MM.1S (cell line): ENCODE measurements at regions not wholly inside any gene's neighbourhood (a gene's known extent, or its start where the extent isn't known, plus 50 kb on each side); places are given as distances from the start of the nearest gene placed in this dataset.

ENCODE experiments used
- DNase-seq: peaks from one replicate; pipeline ENCODE4 v3.0.0-alpha.2; 2015
- H2AFZ ChIP-seq: fragments of 300-600 bp; sonication (generic); 2 replicates; pipeline ENCODE4 v1.6.0; 2016; ENCODE audit warnings: antibody characterized with exemption, low read length
- H3F3A ChIP-seq: fragments of 300-600 bp; sonication (generic); 2 replicates; pipeline ENCODE4 v1.6.1; 2016; ENCODE audit warnings: mild to moderate bottlenecking, antibody characterized with exemption, low read length, moderate library complexity, mixed read lengths; ENCODE audit not compliant: insufficient read depth
- H3K27ac ChIP-seq: fragments of 300-600 bp; sonication (generic); 2 replicates; pipeline ENCODE4 v1.5.1; 2016; ENCODE audit warnings: mild to moderate bottlenecking, low read length
- H3K27me3 ChIP-seq: fragments of 300-600 bp; sonication (generic); replicated peaks from 2 replicates; pipeline ENCODE4 v1.6.0; 2016; ENCODE audit warnings: low read length; ENCODE audit not compliant: insufficient read depth
- H3K36me3 ChIP-seq: fragments of 300-600 bp; sonication (generic); replicated peaks from 2 replicates; pipeline ENCODE4 v1.6.1; 2016; ENCODE audit warnings: mild to moderate bottlenecking, low read length, mixed read lengths; ENCODE audit not compliant: insufficient read depth
- H3K4me1 ChIP-seq: fragments of 300-600 bp; sonication (generic); 2 replicates; pipeline ENCODE4 v1.6.1; 2016; ENCODE audit warnings: low read length, mixed read lengths
- H3K4me2 ChIP-seq: fragments of 300-600 bp; sonication (generic); 2 replicates; pipeline ENCODE4 v1.6.0; 2016; ENCODE audit warnings: low read depth, low read length
- H3K4me3 ChIP-seq: fragments of 300-600 bp; sonication (generic); 2 replicates; pipeline ENCODE4 v1.5.1; 2016; ENCODE audit warnings: low read length, mixed read lengths
- H3K79me2 ChIP-seq: fragments of 300-600 bp; sonication (generic); 2 replicates; pipeline ENCODE4 v1.6.1; 2016; ENCODE audit warnings: mixed run types, low read length, mixed read lengths
- H3K9ac ChIP-seq: fragments of 300-600 bp; sonication (generic); 2 replicates; pipeline ENCODE4 v1.6.1; 2016; ENCODE audit warnings: low read length, mixed read lengths
- H3K9me2 ChIP-seq: fragments of 300-600 bp; sonication (generic); replicated peaks from 2 replicates; pipeline ENCODE4 v1.6.1; 2016; ENCODE audit warnings: mild to moderate bottlenecking, low read length, mixed read lengths; ENCODE audit not compliant: insufficient read depth
- H3K9me3 ChIP-seq: fragments of 300-600 bp; sonication (generic); replicated peaks from 2 replicates; pipeline ENCODE4 v1.6.1; 2016; ENCODE audit warnings: mild to moderate bottlenecking, low read length, mixed read lengths; ENCODE audit not compliant: insufficient read depth
- H4K20me1 ChIP-seq: fragments of 300-600 bp; sonication (generic); 2 replicates; pipeline ENCODE4 v1.6.1; 2016; ENCODE audit warnings: mild to moderate bottlenecking, low read length, moderate library complexity, mixed read lengths; ENCODE audit not compliant: insufficient read depth
- CTCF ChIP-seq: fragments of 300-600 bp; sonication (generic); IDR thresholded peaks from 2 replicates; pipeline ENCODE4 v1.5.1; 2016; ENCODE audit warnings: antibody characterized with exemption, low read length, mixed read lengths
- EZH2 ChIP-seq: fragments of 300-600 bp; sonication (generic); optimal IDR thresholded peaks from 2 replicates; pipeline ENCODE3; 2017; ENCODE audit warnings: low read depth, mild to moderate bottlenecking, antibody characterized with exemption, low read length, mixed read lengths
- EZH2phosphoT487 ChIP-seq: fragments of 300-600 bp; sonication (generic); IDR thresholded peaks from 2 replicates; pipeline ENCODE4 v1.6.1; 2018; ENCODE audit warnings: antibody characterized with exemption, low read length

- Histone ChIP-seq H3K4me3 (no peak overlapping the region), H3F3A (no peaks in the 10 kb centered on the region), H3K27ac (no peak overlapping the region), H3K27me3 (no peaks in the 10 kb centered on the region), H2AFZ (no peak overlapping the region), H3K4me1 (no peaks in the 10 kb centered on the region), H3K79me2 (no peaks in the 10 kb centered on the region), H3K9me2 (no peaks in the 10 kb centered on the region), H3K9ac (no peak overlapping the region), H3K4me2 (no peak overlapping the region), H3K9me3 (no peaks in the 10 kb centered on the region), H3K36me3 (no peaks in the 10 kb centered on the region), H4K20me1 (no peaks in the 10 kb centered on the region)
- no peak for TF ChIP-seq EZH2phosphoT487
- DNase-seq: no peak
Measured at GRCh38 chr21:15528346-15528745, 201.4 kb upstream of the USP25 start.

- Histone ChIP-seq H2AFZ (no peak overlapping the region), H3F3A (no peaks in the 10 kb centered on the region), H3K4me1 (no peaks in the 10 kb centered on the region), H4K20me1 (no peaks in the 10 kb centered on the region), H3K9me3 (no peaks in the 10 kb centered on the region), H3K9ac (no peak overlapping the region), H3K36me3 (no peaks in the 10 kb centered on the region), H3K79me2 (no peaks in the 10 kb centered on the region), H3K27me3 (no peaks in the 10 kb centered on the region), H3K9me2 (no peaks in the 10 kb centered on the region), H3K27ac (no peak overlapping the region), H3K4me3 (no peak overlapping the region), H3K4me2 (no peak overlapping the region)
- TF ChIP-seq EZH2: no peak
- TF ChIP-seq CTCF: no peak
- no peak for TF ChIP-seq EZH2phosphoT487
- no peak for DNase-seq
Measured at GRCh38 chr21:15531986-15532385, 197.8 kb upstream of the USP25 start.

GRCh38 chr21:15533618-15534017 lies 196.2 kb upstream of the USP25 start:
- no peak overlapping the region for H3K9ac ChIP-seq

GRCh38 chr21:15534450-15534886 lies 195.3 kb upstream of the USP25 start:
- H3K27ac ChIP-seq: no peak overlapping the region
- no peak overlapping the region for H3K4me3 ChIP-seq
- H3K79me2 ChIP-seq: no peaks in the 10 kb centered on the region
- no peak overlapping the region for H2AFZ ChIP-seq
- no peaks in the 10 kb centered on the region for H4K20me1 ChIP-seq
- no peaks in the 10 kb centered on the region for H3K27me3 ChIP-seq
- TF ChIP-seq CTCF (no peak), EZH2 (no peak), EZH2phosphoT487 (no peak)
- H3F3A ChIP-seq: no peaks in the 10 kb centered on the region
- no peak for DNase-seq
- no peaks in the 10 kb centered on the region for H3K9me3 ChIP-seq
- no peaks in the 10 kb centered on the region for H3K4me1 ChIP-seq
- H3K36me3 ChIP-seq: no peaks in the 10 kb centered on the region; the same call in 1 of the 2 replicates
- H3K9me2 ChIP-seq: no peaks in the 10 kb centered on the region
- no peak overlapping the region for H3K4me2 ChIP-seq
- H3K9ac ChIP-seq: no peak overlapping the region

More at GRCh38 chr21:15533618-15534017, 196.2 kb upstream of the USP25 start:
- no peaks in the 10 kb centered on the region for H3K79me2 ChIP-seq
- no peak overlapping the region for H3K27ac ChIP-seq
- no peak overlapping the region for H3K4me2 ChIP-seq
- H3K36me3 ChIP-seq: no peaks in the 10 kb centered on the region; the same call in 1 of the 2 replicates
- H3K9me2 ChIP-seq: no peaks in the 10 kb centered on the region
- H3K4me3 ChIP-seq: no peak overlapping the region
- H3F3A ChIP-seq: no peaks in the 10 kb centered on the region
- no peaks in the 10 kb centered on the region for H3K4me1 ChIP-seq
- H2AFZ ChIP-seq: no peak overlapping the region
- no peaks in the 10 kb centered on the region for H3K27me3 ChIP-seq
- H4K20me1 ChIP-seq: no peaks in the 10 kb centered on the region
- H3K9me3 ChIP-seq: no peaks in the 10 kb centered on the region
- DNase-seq: no peak
- TF ChIP-seq EZH2 (no peak), EZH2phosphoT487 (no peak)
